ENCODE measurements at regions not wholly inside any gene's neighbourhood (a gene's known extent, or its start where the extent isn't known, plus 50 kb on each side); places are given as distances from the start of the nearest gene placed in this dataset.

DNA sequence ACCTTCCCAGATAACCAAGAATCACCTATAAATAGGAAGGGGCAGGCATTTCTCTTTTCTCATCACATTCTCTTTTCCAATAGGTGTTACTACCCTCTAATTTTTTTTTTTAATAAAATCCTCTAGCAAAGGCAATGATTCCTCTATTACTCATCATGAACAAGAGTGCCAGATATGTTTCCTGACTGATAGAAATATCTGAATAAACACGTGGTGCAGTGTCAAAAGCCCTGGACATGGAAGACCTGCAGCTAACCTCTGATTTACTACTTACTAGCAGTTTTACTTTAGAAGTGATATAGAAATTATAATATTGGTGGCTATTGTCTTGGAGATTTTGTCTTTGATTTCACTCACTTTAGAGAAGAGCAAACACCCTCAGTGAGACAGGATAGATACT is 194.6 kb upstream of the SAMSN1 start (continued):
- TF ChIP-seq, protein P1, sequence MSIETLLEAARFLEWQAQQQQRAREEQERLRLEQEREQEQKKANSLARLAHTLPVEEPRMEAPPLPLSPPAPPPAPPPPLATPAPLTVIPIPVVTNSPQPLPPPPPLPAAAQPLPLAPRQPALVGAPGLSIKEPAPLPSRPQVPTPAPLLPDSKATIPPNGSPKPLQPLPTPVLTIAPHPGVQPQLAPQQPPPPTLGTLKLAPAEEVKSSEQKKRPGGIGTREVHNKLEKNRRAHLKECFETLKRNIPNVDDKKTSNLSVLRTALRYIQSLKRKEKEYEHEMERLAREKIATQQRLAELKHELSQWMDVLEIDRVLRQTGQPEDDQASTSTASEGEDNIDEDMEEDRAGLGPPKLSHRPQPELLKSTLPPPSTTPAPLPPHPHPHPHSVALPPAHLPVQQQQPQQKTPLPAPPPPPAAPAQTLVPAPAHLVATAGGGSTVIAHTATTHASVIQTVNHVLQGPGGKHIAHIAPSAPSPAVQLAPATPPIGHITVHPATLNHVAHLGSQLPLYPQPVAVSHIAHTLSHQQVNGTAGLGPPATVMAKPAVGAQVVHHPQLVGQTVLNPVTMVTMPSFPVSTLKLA (conservative IDR thresholded peaks at IDR 0.05) = peak; percentile 39 to 52; a peak in 3 of 4 replicates
- TF ChIP-seq EZH2 (IDR thresholded peaks at IDR 0.05; ENCODE audit: borderline replicate concordance, low read depth, low read length) (no peak), FOSL1 (tag; conservative IDR thresholded peaks at IDR 0.05) (peak; percentile 64), MCM5 (IDR thresholded peaks at IDR 0.05; ENCODE audit: low read depth) (no peak)
- TF ChIP-seq, protein P2, sequence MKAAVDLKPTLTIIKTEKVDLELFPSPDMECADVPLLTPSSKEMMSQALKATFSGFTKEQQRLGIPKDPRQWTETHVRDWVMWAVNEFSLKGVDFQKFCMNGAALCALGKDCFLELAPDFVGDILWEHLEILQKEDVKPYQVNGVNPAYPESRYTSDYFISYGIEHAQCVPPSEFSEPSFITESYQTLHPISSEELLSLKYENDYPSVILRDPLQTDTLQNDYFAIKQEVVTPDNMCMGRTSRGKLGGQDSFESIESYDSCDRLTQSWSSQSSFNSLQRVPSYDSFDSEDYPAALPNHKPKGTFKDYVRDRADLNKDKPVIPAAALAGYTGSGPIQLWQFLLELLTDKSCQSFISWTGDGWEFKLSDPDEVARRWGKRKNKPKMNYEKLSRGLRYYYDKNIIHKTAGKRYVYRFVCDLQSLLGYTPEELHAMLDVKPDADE (conservative IDR thresholded peaks at IDR 0.05; ENCODE audit: control insufficient read depth, low read depth, low read length) = no peak

DNA sequence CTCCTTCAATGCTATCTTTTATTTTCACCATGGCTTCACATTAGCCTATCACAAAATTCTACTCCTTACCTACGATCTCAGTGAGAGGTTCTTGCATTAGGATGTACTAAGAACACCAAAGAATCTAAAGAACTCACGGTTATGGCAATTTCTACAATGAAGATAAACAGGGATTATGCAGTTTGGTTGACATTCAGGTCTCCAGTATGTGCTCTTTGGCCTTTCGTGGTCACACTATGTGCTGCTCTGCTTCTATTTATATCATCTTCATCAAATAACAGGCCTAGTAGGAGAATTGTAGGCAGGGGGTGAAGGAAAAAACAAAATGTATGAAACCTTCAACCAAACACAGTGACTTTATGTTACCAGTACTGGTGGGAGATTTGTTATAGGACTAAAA is 194.0 kb upstream of the SAMSN1 start:
- Histone ChIP-seq H3K27me3 (ENCODE audit: control insufficient read depth in 2 of 2, insufficient read depth in 2 of 2, low read length in 2 of 2) (no peaks in the 10 kb centered on the region), H3K36me3 (ENCODE audit: control insufficient read depth, insufficient read depth, low read length) (peaks cover 15% of the 10 kb centered on the region; the same call in 1 of the 3 replicates), H3K9me3 (replicated peaks; ENCODE audit: control insufficient read depth, insufficient read depth, low read depth, low read length) (no peaks in the 10 kb centered on the region; the same call in 1 of the 2 replicates), H3K79me2 (ENCODE audit: control insufficient read depth, insufficient read depth, low read length) (peaks cover 41% of the 10 kb centered on the region), H3K27ac (ENCODE audit: extremely low read depth, low read depth, low read length) (no peak overlapping the region), H3K9ac (ENCODE audit: insufficient read depth in 1 of 2, low read depth in 2 of 2, low read length in 2 of 2) (no peak overlapping the region), H3K9me1 (ENCODE audit: control insufficient read depth, insufficient read depth, low read length) (no peaks in the 10 kb centered on the region), H4K20me1 (replicated peaks; ENCODE audit: control insufficient read depth, insufficient read depth, low read length) (no peaks in the 10 kb centered on the region), H3K4me3 (no peak overlapping the region), H2AFZ (ENCODE audit: low read depth, low read length) (no peak overlapping the region), H3K4me2 (ENCODE audit: insufficient read depth, low read length) (no peak overlapping the region), H3K4me1 (replicated peaks in 1 of 2; ENCODE audit: control insufficient read depth in 2 of 2, insufficient read depth in 2 of 2, low read length in 2 of 2) (peaks cover 2 to 50% of the 10 kb centered on the region in 2 experiments; a peak in 4 of 5 replicates)
- no peak for ATAC-seq
- CTCF ChIA-PET (ENCODE audit: low intra/inter-chr PET ratio) = no interaction called here
- no peak for FAIRE-seq
- POLR2A ChIA-PET = interaction anchor here (0.7 to 1.5 kb wide), 2 partner anchors 9 to 316 kb away, joined by 4 to 7 read pairs; no protein-coding TSS in a partner anchor
- 60% methylated on average over 3 of the region's 3 CpGs for WGBS (ENCODE audit: insufficient coverage, low coverage, missing lambda C conversion rate)
- BruUV-seq (replicated peaks) = no TSS peak
- no peak for DNase-seq (ENCODE audit: extremely low read depth in 1 of 4, low spot score in 3 of 4)
- intact Hi-C loops (cut with micrococcal nuclease) (no loop called here), in situ Hi-C loops (cut with MboI) (no loop called here)
- TF ChIP-seq CREB1 (IDR thresholded peaks at IDR 0.05) = no peak
- TF ChIP-seq CREB1 (CRISPR knock-in tag; IDR thresholded peaks at IDR 0.05) = no peak
- 0 out of 2 replicates have a peak, but pooled peaks have one; percentile 37 for TF ChIP-seq ZNF589 (CRISPR knock-in tag; IDR thresholded peaks at IDR 0.05; ENCODE audit: low read depth)
- no peak for TF ChIP-seq YBX1 (IDR thresholded peaks at IDR 0.05)
- TF ChIP-seq RBBP5 (IDR thresholded peaks at IDR 0.05; ENCODE audit: borderline replicate concordance, insufficient read depth, low read length, poor library complexity, severe bottlenecking) = no peak
- TF ChIP-seq ZKSCAN1 (IDR thresholded peaks at IDR 0.05; ENCODE audit: low read depth, low read length) = peak; percentile 92

Measured in K562 (cell line).